ENCODE measurements at regions not wholly inside any gene's neighbourhood (a gene's known extent, or its start where the extent isn't known, plus 50 kb on each side); places are given as distances from the start of the nearest gene placed in this dataset.

- TF ChIP-seq CTCF (IDR thresholded peaks at IDR 0.05): no peak
- no peak for TF ChIP-seq EZH2 (IDR thresholded peaks at IDR 0.05)
Measured at GRCh38 chr15:70494852-70495571, 268.3 kb downstream of the UACA start.
